Activated CD4-positive, alpha-beta memory T cell treated with anti-CD3 and anti-CD28 coated beads for 36 hours (primary cell): ENCODE measurements at regions not wholly inside any gene's neighbourhood (a gene's known extent, or its start where the extent isn't known, plus 50 kb on each side); places are given as distances from the start of the nearest gene placed in this dataset.

Source experiments
- CTCF ChIA-PET: fragments of 350-600 bp; sonication (Branson Sonifier 250); formaldehyde crosslinking; loops from one replicate; lab custom pipeline; 2021; ENCODE audit warnings: antibody characterized with exemption, inconsistent platforms; lab: Charles Lee
- POLR2A ChIA-PET: fragments of 350-600 bp; sonication (Branson Sonifier 250); formaldehyde crosslinking; loops from one replicate; lab custom pipeline; 2021; ENCODE audit warnings: antibody characterized with exemption; lab: Charles Lee
- DNase-seq: peaks from one replicate; pipeline ENCODE4 v3.0.0-alpha.2; 2020
- H3K27ac Mint-ChIP-seq: one replicate; pipeline ENCODE4 v1.8.0; 2021; ENCODE audit warnings: mixed read lengths
- H3K27me3 Mint-ChIP-seq: one replicate; pipeline ENCODE4 v1.8.0; 2021; ENCODE audit warnings: mixed read lengths
- H3K36me3 Mint-ChIP-seq: one replicate; pipeline ENCODE4 v1.8.0; 2021; ENCODE audit warnings: mixed read lengths
- H3K4me1 Mint-ChIP-seq: one replicate; pipeline ENCODE4 v1.8.0; 2021; ENCODE audit warnings: low read depth, mixed read lengths
- H3K4me3 Mint-ChIP-seq: one replicate; pipeline ENCODE4 v1.8.0; 2021; ENCODE audit warnings: mild to moderate bottlenecking, mixed read lengths
- H3K9me3 Mint-ChIP-seq: one replicate; pipeline ENCODE4 v1.8.0; 2021; ENCODE audit warnings: mixed read lengths
- intact Hi-C: fragments of 100-400 bp; cut with micrococcal nuclease; formaldehyde crosslinking; loops from one replicate; pipeline ENCODE4 v1.15.1; 2023

DNA sequence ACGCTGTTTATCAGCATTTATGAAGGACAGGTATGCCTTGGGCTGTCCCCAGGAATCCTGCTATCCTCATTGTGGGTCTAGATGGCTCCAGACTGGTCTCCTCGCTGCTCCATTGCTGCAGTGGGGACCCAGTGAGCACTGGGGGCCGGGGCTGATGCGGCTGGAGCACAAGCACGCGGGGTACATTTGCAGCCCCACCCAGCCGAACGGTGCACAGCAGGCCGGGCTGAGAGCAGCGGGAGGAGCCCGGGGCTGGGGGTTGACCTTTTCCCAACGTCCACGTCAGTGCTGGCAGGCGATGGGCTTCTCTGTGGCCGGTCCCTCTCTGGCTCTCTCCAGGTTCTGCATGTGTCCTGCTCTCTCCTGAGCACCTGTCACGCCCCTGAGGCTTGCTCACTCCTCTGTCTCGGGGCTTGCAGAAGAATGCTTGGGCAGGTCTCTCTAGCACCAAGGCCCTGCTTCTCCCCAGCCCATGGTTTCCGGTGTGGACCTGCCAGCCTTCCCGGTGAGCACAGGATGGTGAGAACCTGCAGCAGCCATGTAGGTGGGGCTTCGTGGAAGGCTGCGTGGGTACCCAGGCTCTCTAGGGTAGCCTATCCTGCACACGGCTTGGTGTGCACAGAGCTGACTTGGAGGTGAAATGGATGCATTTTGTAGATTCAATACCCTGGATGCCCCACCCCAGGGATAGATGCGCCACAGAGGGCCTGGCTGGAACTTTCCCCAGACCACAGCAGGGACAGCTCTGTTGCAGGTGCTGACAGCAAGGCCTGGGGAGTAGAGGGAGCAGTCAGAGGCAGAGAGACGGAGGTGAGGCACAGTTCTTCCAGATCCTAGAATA is 89.1 kb upstream of the ADRA2C start:
- no peak for DNase-seq
- intact Hi-C loops: no loop called here
- Mint-ChIP-seq H3K27me3 (peaks cover 10% of the 10 kb centered on the region), H3K9me3 (peaks cover 10% of the 10 kb centered on the region), H3K4me3 (no peak overlapping the region), H3K36me3 (no peaks in the 10 kb centered on the region), H3K27ac (no peak overlapping the region), H3K4me1 (no peaks in the 10 kb centered on the region)
- CTCF ChIA-PET: no interaction called here
- POLR2A ChIA-PET: no interaction called here

GRCh38 chr4:3676196-3676595 is 90.0 kb upstream of the ADRA2C start:
- no peak for DNase-seq
- Mint-ChIP-seq H3K4me3 (no peak overlapping the region), H3K27ac (no peak overlapping the region), H3K36me3 (no peaks in the 10 kb centered on the region), H3K9me3 (peaks cover 10% of the 10 kb centered on the region), H3K27me3 (peaks cover 9% of the 10 kb centered on the region), H3K4me1 (no peaks in the 10 kb centered on the region)
- CTCF ChIA-PET: no interaction called here
- intact Hi-C loops: no loop called here
- POLR2A ChIA-PET: no interaction called here

DNA sequence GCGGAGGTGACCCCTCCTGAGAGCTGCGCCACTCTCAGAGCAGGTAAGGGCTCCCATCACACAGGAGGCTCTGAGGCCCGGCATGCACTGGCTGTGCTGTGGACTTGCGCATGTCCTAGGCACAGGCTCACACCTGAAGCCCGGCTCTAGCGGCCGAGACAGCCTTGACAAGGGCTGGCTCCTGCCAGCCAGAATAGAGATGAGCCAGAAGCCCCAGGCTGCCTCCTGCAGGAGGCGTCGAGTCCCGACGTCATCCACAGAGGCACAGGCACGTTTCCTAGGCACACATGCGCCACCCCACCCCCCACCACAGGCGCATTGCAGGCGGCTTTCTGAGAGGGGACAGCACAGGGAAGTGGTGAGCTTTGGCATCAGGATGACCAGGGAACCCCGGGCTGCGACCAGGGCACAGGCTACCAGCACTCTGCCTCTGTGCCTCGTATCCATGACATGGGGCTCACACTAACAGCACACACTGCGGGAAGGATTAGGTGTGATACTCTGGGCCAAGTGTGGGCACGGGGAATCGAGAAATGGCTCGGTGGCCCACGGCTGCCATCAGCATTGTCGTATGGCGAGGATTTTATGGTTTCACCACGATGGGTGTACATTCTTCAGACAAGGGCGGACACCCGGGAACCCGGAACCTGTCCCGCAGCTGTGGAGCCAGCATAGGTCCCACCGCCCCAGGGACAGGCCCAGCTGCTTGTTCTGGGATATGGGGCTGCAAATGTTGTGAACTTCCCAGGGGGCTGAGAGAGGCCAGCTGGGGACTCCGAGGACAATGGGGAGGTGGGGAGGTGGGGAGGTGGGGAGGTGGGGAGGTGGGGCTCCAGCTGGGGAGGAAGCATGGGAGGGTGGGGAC is 90.7 kb upstream of the ADRA2C start:
- Mint-ChIP-seq H3K27ac (no peak overlapping the region), H3K4me3 (no peak overlapping the region), H3K9me3 (peaks cover 10% of the 10 kb centered on the region), H3K4me1 (no peaks in the 10 kb centered on the region), H3K27me3 (peaks cover 7% of the 10 kb centered on the region), H3K36me3 (no peaks in the 10 kb centered on the region)
- CTCF ChIA-PET: no interaction called here
- intact Hi-C loops: no loop called here
- POLR2A ChIA-PET: no interaction called here
- DNase-seq: no peak

DNA sequence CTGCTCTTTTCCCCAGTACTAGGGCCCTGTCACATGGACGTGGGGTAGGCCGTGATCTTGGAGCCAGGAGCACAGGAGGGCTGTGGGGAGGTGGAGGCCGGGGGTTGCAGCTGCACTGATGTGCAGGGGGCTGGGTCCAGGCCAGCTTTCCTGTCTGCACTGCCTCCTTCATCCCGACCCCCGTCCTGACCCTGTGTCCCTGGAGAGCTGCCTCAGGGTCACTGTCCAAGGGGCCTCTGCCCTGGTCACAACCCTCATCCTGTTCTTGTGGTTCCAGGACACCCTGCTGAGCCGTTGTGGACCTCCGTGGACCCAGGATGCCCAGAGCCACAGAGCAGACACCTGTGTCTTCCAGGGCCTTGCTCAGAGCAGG is 91.7 kb upstream of the ADRA2C start:
- Mint-ChIP-seq H3K27me3 (peaks cover 7% of the 10 kb centered on the region), H3K9me3 (peaks cover 10% of the 10 kb centered on the region), H3K4me1 (no peaks in the 10 kb centered on the region), H3K27ac (no peak overlapping the region), H3K4me3 (no peak overlapping the region), H3K36me3 (no peaks in the 10 kb centered on the region)
- intact Hi-C loops: no loop called here
- no peak for DNase-seq
- CTCF ChIA-PET: no interaction called here
- POLR2A ChIA-PET: no interaction called here

- intact Hi-C loops: no loop called here
- H3K9me3 Mint-ChIP-seq: peaks cover 10% of the 10 kb centered on the region
- no peaks in the 10 kb centered on the region for H3K36me3 Mint-ChIP-seq
- POLR2A ChIA-PET: no interaction called here
- H3K4me1 Mint-ChIP-seq: no peaks in the 10 kb centered on the region
- no peak overlapping the region for H3K27ac Mint-ChIP-seq
- CTCF ChIA-PET: no interaction called here
- H3K27me3 Mint-ChIP-seq: peaks cover 7% of the 10 kb centered on the region
- H3K4me3 Mint-ChIP-seq: no peak overlapping the region
- no peak for DNase-seq
Measured at GRCh38 chr4:3673716-3674478, 92.3 kb upstream of the ADRA2C start.

DNA sequence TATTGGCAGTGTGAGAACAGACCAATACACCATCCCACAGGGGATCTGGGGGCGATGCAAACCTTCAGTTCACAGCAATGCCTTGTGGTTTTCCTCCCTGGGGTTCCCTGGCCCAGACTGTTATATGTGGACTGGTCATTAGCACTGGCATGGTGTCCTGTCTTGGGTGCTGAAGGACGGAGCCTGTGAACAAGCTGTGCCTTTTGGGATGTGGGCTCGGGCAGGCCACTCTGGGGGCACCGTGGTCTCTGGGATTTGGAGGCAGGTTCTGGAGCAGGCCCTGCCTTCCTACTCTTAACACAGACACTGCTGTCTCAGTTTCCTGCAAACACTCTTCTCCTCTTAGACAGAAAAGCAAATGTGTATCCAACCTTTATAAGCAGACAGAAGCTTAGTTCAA is 93.0 kb upstream of the ADRA2C start:
- CTCF ChIA-PET: no interaction called here
- H3K4me3 Mint-ChIP-seq: no peak overlapping the region
- DNase-seq: no peak

GRCh38 chr4:3672465-3672831 is 93.7 kb upstream of the ADRA2C start:
- H3K9me3 Mint-ChIP-seq: peaks cover 11% of the 10 kb centered on the region
- no peaks in the 10 kb centered on the region for H3K36me3 Mint-ChIP-seq
- POLR2A ChIA-PET: no interaction called here
- CTCF ChIA-PET: no interaction called here
- no peaks in the 10 kb centered on the region for H3K4me1 Mint-ChIP-seq
- H3K27me3 Mint-ChIP-seq: peaks cover 7% of the 10 kb centered on the region
- H3K27ac Mint-ChIP-seq: no peak overlapping the region
- DNase-seq: no peak
- no peak overlapping the region for H3K4me3 Mint-ChIP-seq
- intact Hi-C loops: no loop called here

More for the DNA sequence above, 93.0 kb upstream of the ADRA2C start:
- Mint-ChIP-seq H3K36me3 (no peaks in the 10 kb centered on the region), H3K27ac (no peak overlapping the region), H3K27me3 (peaks cover 7% of the 10 kb centered on the region), H3K9me3 (peaks cover 10% of the 10 kb centered on the region), H3K4me1 (no peaks in the 10 kb centered on the region)
- intact Hi-C loops: no loop called here
- POLR2A ChIA-PET: no interaction called here

DNA sequence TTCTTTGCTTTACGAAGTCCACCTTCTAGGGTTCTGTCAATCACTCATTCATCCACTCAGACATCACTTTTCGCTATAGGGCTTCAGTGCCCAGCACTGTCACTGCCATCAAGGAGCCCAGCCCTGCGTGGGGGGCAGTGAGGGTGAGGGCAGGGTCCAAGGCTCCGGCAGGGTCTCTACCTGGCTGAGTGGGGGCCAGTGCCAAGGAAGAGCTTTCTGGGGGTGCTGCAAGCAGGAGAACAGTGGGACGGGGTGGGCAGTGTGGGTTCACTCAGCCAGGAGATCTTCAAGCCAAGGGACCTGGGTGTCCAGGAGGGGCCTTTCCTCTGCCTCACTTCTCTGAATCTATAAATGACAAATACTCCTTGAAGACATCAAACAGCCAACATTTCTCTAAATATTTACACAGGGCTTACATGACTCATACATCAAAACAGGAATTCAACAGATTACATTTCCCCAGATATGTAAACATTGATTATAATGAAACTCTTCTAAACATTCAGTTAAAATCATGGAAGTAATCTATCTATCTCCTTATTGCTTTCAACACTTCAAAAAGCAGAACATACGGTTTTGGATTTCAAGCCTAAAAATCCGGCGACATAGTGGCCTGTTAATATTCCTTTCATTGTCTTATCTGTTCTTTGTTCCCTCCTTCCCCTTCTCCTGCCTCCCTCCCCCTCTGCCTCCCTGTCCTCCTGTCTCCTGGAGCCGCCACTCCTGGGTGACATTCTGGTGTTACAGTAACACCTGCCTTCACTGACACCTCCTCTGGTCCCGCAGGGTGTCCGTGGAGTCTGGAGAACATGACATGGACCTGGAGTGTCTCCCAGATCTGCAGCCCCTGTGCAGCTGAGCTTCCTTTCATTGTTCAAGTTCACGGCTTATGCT is 94.4 kb upstream of the ADRA2C start:
- no peak for DNase-seq

DNA sequence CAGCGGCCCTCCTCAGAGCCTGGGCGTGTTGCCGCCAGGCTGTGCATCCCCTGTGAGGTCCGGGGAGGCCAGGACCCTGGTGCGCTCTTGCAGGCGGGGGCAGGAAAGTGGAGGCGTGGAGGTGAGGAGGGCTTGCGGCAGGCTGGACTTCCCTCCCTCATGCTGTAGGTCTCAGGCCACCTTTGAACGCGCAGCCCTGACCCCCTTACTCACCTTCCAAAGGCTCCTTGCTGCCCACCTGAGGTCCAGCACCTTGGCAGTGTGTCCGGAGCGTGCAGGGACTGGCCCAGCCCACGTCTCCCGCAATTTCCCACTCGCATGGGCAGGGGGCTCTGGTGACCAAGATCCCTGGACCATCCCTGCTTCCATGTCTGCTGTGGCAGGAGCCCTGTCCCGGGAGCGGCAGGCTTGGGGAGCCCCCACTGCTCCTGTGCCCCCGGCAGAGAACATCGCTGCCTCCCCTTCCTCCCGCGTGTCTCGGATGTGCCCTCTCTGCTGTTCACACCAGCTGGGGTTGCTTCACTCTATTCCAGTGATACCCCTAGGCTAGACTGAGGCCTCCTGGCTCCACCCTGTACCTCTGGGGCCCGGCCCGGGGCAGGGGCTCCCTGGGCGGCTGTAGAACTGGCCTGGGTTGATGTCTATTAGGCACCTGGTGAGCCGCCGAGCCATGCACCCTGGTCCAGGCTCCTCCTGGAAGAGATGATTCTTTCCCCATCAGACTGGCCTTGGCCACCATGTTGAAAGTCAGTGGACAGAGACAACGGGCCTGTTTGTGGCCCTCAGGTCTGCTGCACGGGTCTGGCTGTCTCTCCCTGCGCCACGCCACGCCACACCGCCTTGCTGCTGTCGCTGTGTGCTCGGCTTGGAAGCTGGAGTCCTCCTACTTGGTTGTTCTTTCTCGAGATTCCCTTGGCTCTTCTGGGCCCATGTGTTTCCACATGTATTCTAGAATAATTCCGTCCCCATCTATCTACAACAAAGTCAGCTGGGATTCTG is 95.4 kb upstream of the ADRA2C start:
- no peak overlapping the region for H3K27ac Mint-ChIP-seq
- no peaks in the 10 kb centered on the region for H3K36me3 Mint-ChIP-seq
- ChIA-PET POLR2A (no interaction called here), CTCF (no interaction called here)
- H3K9me3 Mint-ChIP-seq: peaks cover 16% of the 10 kb centered on the region
- H3K4me3 Mint-ChIP-seq: no peak overlapping the region
- intact Hi-C loops: no loop called here
- H3K4me1 Mint-ChIP-seq: no peaks in the 10 kb centered on the region
- DNase-seq: no peak
- peaks cover 9% of the 10 kb centered on the region for H3K27me3 Mint-ChIP-seq

More for the DNA sequence above, 94.4 kb upstream of the ADRA2C start:
- Mint-ChIP-seq H3K27me3 (peaks cover 9% of the 10 kb centered on the region), H3K4me1 (no peaks in the 10 kb centered on the region), H3K4me3 (no peak overlapping the region), H3K9me3 (peaks cover 16% of the 10 kb centered on the region), H3K36me3 (no peaks in the 10 kb centered on the region), H3K27ac (no peak overlapping the region)
- ChIA-PET POLR2A (no interaction called here), CTCF (no interaction called here)
- intact Hi-C loops: no loop called here

GRCh38 chr4:3669553-3669949 is 96.6 kb upstream of the ADRA2C start:
- DNase-seq: no peak
- POLR2A ChIA-PET: no interaction called here
- CTCF ChIA-PET: no interaction called here
- Mint-ChIP-seq H3K36me3 (no peaks in the 10 kb centered on the region), H3K27me3 (peaks cover 9% of the 10 kb centered on the region), H3K4me3 (no peak overlapping the region), H3K4me1 (no peaks in the 10 kb centered on the region), H3K9me3 (peaks cover 16% of the 10 kb centered on the region), H3K27ac (no peak overlapping the region)
- intact Hi-C loops: no loop called here
